HEK293 (cell line): ENCODE measurements at regions not wholly inside any gene's neighbourhood (a gene's known extent, or its start where the extent isn't known, plus 50 kb on each side); places are given as distances from the start of the nearest gene placed in this dataset.

Source experiments
- ELK4 ChIP-seq: IDR thresholded peaks from 2 replicates; pipeline ENCODE4 v1.6.1; 2011; ENCODE audit warnings: mild to moderate bottlenecking, low read depth, low read length, borderline replicate concordance
- GLIS1 ChIP-seq: fragments of 450-650 bp; formaldehyde crosslinking; IDR thresholded peaks from 2 replicates; pipeline ENCODE4 v1.5.1; 2016; ENCODE audit warnings: missing biosample characterization, missing genetic modification characterization
- HIC1 ChIP-seq: fragments of 450-650 bp; formaldehyde crosslinking; IDR thresholded peaks from 2 replicates; pipeline ENCODE4 v1.5.1; 2016; ENCODE audit warnings: missing biosample characterization, missing genetic modification characterization
- HOXD13 ChIP-seq: sonication (generic); formaldehyde crosslinking; IDR thresholded peaks from 2 replicates; pipeline ENCODE4 v1.8.0; 2022; ENCODE audit warnings: missing genetic modification reagents, borderline replicate concordance
- KLF8 ChIP-seq: fragments of 450-650 bp; formaldehyde crosslinking; IDR thresholded peaks from 2 replicates; pipeline ENCODE4 v1.5.1; 2016; ENCODE audit warnings: missing biosample characterization, missing genetic modification characterization
- ZBTB49 ChIP-seq: fragments of 450-650 bp; formaldehyde crosslinking; IDR thresholded peaks from 2 replicates; pipeline ENCODE4 v1.5.1; 2016; ENCODE audit warnings: missing biosample characterization, missing genetic modification characterization, low read depth
- ZNF114 ChIP-seq: fragments of 450-650 bp; formaldehyde crosslinking; IDR thresholded peaks from 2 replicates; pipeline ENCODE4 v1.5.0; 2017; ENCODE audit warnings: missing biosample characterization, missing genetic modification characterization
- ZNF184 ChIP-seq: fragments of 450-650 bp; IDR thresholded peaks from 2 replicates; pipeline ENCODE4 v1.5.1; 2018; ENCODE audit warnings: missing biosample characterization, mild to moderate bottlenecking, missing genetic modification characterization
- ZNF23 ChIP-seq: fragments of 450-650 bp; formaldehyde crosslinking; IDR thresholded peaks from 2 replicates; pipeline ENCODE4 v1.5.1; 2016; ENCODE audit warnings: missing biosample characterization, missing genetic modification characterization, borderline replicate concordance
- ZNF239 ChIP-seq: fragments of 450-650 bp; formaldehyde crosslinking; IDR thresholded peaks from 2 replicates; pipeline ENCODE4 v1.5.1; 2016; ENCODE audit warnings: missing biosample characterization, missing genetic modification characterization
- ZNF24 ChIP-seq: fragments of 450-650 bp; formaldehyde crosslinking; IDR thresholded peaks from 2 replicates; pipeline ENCODE4 v1.5.1; 2016; ENCODE audit warnings: missing biosample characterization, missing genetic modification characterization
- ZNF26 ChIP-seq: fragments of 450-650 bp; formaldehyde crosslinking; IDR thresholded peaks from 2 replicates; pipeline ENCODE4 v1.5.1; 2016; ENCODE audit warnings: missing biosample characterization, missing genetic modification characterization
- ZNF280C ChIP-seq: fragments of 450-650 bp; formaldehyde crosslinking; IDR thresholded peaks from 2 replicates; pipeline ENCODE4 v1.5.1; 2016; ENCODE audit warnings: missing biosample characterization, missing genetic modification characterization
- ZNF324 ChIP-seq: fragments of 450-650 bp; formaldehyde crosslinking; IDR thresholded peaks from 2 replicates; pipeline ENCODE4 v1.5.1; 2016; ENCODE audit warnings: missing biosample characterization, missing genetic modification characterization
- ZNF398 ChIP-seq: fragments of 450-650 bp; formaldehyde crosslinking; IDR thresholded peaks from 2 replicates; pipeline ENCODE4 v1.5.1; 2017; ENCODE audit warnings: missing biosample characterization, missing genetic modification characterization
- ZNF404 ChIP-seq: fragments of 450-650 bp; formaldehyde crosslinking; IDR thresholded peaks from 2 replicates; pipeline ENCODE4 v1.5.1; 2017; ENCODE audit warnings: missing biosample characterization, missing genetic modification characterization
- ZNF423 ChIP-seq: fragments of 450-650 bp; formaldehyde crosslinking; IDR thresholded peaks from 2 replicates; pipeline ENCODE4 v1.5.1; 2016; ENCODE audit warnings: missing biosample characterization, missing genetic modification characterization
- ZNF596 ChIP-seq: fragments of 450-650 bp; IDR thresholded peaks from 2 replicates; pipeline ENCODE4 v1.5.0; 2018; ENCODE audit warnings: missing biosample characterization, mild to moderate bottlenecking, missing genetic modification characterization, moderate library complexity
- ZNF623 ChIP-seq: fragments of 450-650 bp; formaldehyde crosslinking; IDR thresholded peaks from 2 replicates; pipeline ENCODE4 v1.5.1; 2016; ENCODE audit warnings: missing biosample characterization, missing genetic modification characterization
- ZNF639 ChIP-seq: fragments of 450-650 bp; formaldehyde crosslinking; IDR thresholded peaks from 2 replicates; pipeline ENCODE4 v1.5.1; 2016; ENCODE audit warnings: missing biosample characterization, missing genetic modification characterization
- ZNF76 ChIP-seq: fragments of 450-650 bp; formaldehyde crosslinking; IDR thresholded peaks from 2 replicates; pipeline ENCODE4; 2016; ENCODE audit warnings: low read depth, missing biosample characterization, missing genetic modification characterization, borderline replicate concordance
- ZNF837 ChIP-seq: fragments of 450-650 bp; formaldehyde crosslinking; IDR thresholded peaks from 2 replicates; pipeline ENCODE4 v1.5.1; 2016; ENCODE audit warnings: missing biosample characterization, missing genetic modification characterization
- ZSCAN18 ChIP-seq: fragments of 450-650 bp; formaldehyde crosslinking; IDR thresholded peaks from 2 replicates; pipeline ENCODE4 v1.5.1; 2016; ENCODE audit warnings: missing biosample characterization, missing genetic modification characterization
- ZXDB ChIP-seq: fragments of 450-650 bp; formaldehyde crosslinking; IDR thresholded peaks from 2 replicates; pipeline ENCODE4 v1.5.1; 2016; ENCODE audit warnings: missing biosample characterization, missing genetic modification characterization

GRCh38 chr3:16101295-16102186, 72.9 kb upstream of the GALNT15 start (continued):
- TF ChIP-seq ZBTB49 (tag by site-specific recombination), result no peak
- TF ChIP-seq ZNF324 (tag by site-specific recombination), result 0 out of 2 replicates have a peak, but pooled peaks have one; percentile 36
- peak; percentile 52; the same call in 1 of the 2 replicates for TF ChIP-seq ZNF398 (tag by site-specific recombination)
- TF ChIP-seq ZNF639 (tag by site-specific recombination), result peak; percentile 67
- no peak for TF ChIP-seq ZNF23 (tag by site-specific recombination)
- no peak for TF ChIP-seq ZXDB (tag by site-specific recombination)
- no peak for TF ChIP-seq ZNF280C (tag by site-specific recombination)
- no peak for TF ChIP-seq ZNF837
- TF ChIP-seq ZNF184 (tag by site-specific recombination), result no peak
- TF ChIP-seq ZNF26, result peak; percentile 42
- TF ChIP-seq ELK4, result no peak
- TF ChIP-seq ZNF623, result no peak
- peak; percentile 57; the same call in 1 of the 2 replicates for TF ChIP-seq HIC1 (tag by site-specific recombination)
- no peak for TF ChIP-seq ZNF596 (tag by site-specific recombination)
- TF ChIP-seq ZNF24, result no peak
- TF ChIP-seq ZNF114 (tag by site-specific recombination), result no peak
- no peak for TF ChIP-seq ZNF404 (tag by site-specific recombination)
- TF ChIP-seq GLIS1, result no peak
- no peak for TF ChIP-seq HOXD13
- TF ChIP-seq ZNF423 (tag by site-specific recombination), result no peak
- TF ChIP-seq ZSCAN18 (tag by site-specific recombination), result no peak
- no peak for TF ChIP-seq ZNF76 (tag by site-specific recombination)
- peak; percentile 67; the same call in 1 of the 2 replicates for TF ChIP-seq KLF8 (tag by site-specific recombination)
- no peak for TF ChIP-seq ZNF239
